Kasumi-1 (cell line): ENCODE measurements at regions not wholly inside any gene's neighbourhood (a gene's known extent, or its start where the extent isn't known, plus 50 kb on each side); places are given as distances from the start of the nearest gene placed in this dataset.

ENCODE experiments used
- DNase-seq, 2 experiments: peaks; one replicate each; lab custom pipeline; 2025; lab: John Stamatoyannopoulos, UW

DNA sequence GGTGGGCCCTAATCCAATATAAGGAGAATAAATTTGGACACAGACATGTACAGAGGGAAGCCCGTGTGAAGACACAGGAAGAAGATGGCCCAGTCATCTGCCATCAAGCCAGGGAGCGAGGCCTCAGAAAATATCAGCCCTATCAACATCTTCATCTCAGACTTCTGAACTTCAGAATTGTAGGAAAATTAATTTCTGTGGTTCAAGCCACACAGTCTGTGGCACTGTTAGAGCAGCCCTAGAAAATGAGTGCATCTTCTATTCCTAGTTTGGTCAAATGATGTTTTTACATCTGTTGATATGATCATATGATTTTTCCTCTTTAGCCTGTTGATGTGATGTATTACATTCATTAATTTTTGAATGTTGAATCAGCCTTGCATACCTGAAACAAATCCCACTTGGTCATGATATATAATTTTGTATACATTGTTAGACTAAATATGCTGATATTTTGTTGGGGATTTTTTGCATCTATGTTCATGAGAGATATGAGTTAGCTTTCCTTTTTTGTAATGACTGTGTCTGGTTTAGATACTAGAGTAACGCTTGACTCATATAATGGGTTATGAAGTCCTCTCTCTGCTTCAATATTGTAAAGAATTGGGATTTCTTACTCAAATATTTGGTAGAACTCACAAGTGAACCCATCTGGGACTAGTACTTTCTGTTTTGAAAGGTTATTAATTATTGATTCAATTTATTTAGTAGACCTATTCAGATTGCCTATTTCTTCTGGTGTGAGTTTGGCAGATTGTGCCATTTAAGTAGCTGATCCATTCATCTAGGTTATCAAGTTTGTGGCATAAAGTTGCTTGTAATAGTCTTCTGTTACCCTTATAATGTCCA, 451.4 kb downstream of the EIPR1 start:
- no peak for DNase-seq

- DNase-seq: no peak
Measured at GRCh38 chr2:2922156-2922555, 455.5 kb downstream of the EIPR1 start.

GRCh38 chr2:2921011-2921720, 456.5 kb downstream of the EIPR1 start:
- DNase-seq: no peak

GRCh38 chr2:2919574-2920365, 457.8 kb downstream of the EIPR1 start:
- no peak for DNase-seq

- DNase-seq: no peak
Measured at GRCh38 chr2:2919026-2919425, 458.6 kb downstream of the EIPR1 start.

DNA sequence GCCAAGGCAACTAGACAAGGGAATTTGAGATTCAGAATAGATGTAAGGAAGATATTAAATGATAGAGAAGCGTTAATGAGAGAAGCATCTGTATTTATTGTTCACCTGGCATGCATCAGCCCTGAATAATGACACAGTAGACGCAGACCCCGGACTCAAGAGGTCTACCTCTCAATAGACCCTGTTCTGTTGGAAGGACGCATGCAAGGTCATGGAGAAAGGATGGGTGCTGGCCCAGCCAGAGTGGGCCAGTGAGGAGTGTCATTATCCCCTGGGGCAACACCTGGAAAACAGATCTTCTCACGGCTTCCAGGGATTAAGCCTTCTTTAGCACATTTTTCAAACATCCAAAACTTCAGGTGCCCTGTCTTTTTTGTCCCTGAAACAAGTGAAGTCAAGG, 461.0 kb downstream of the EIPR1 start:
- DNase-seq: no peak

- no peak for DNase-seq
Measured at GRCh38 chr2:2914252-2914651, 463.4 kb downstream of the EIPR1 start.

DNA sequence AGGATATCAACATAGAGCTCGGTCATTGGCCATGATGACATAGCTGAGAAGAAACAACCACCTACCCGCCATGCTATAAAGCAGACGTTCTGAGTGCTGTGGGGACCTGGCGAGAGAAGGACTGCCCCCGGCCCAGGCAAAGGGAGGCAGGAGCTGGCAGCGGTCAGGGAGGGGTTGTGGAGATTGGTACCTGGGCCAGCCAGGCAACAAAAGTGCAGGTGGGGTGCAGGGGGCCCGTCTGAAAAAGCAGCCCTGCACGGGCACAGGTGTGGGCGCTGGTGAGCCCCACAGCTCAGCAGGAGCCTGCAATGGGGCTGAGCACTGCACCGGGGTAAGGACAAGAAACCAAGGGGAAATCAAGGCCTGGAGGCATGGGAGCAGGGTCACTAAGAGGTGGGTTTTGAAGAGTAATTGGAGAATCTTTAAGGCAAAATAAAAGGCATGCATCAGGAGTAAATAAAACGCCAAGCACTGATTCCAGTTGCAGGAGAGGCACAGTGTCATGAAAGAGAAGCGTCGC, 464.0 kb downstream of the EIPR1 start:
- no peak for DNase-seq

GRCh38 chr2:2912731-2913130, 464.9 kb downstream of the EIPR1 start:
- no peak for DNase-seq

GRCh38 chr2:2912293-2912692, 465.3 kb downstream of the EIPR1 start:
- DNase-seq: no peak

- no peak for DNase-seq
Measured at GRCh38 chr2:2910259-2910658, 467.4 kb downstream of the EIPR1 start.

GRCh38 chr2:2909086-2910035, 468.3 kb downstream of the EIPR1 start:
- DNase-seq: no peak

DNA sequence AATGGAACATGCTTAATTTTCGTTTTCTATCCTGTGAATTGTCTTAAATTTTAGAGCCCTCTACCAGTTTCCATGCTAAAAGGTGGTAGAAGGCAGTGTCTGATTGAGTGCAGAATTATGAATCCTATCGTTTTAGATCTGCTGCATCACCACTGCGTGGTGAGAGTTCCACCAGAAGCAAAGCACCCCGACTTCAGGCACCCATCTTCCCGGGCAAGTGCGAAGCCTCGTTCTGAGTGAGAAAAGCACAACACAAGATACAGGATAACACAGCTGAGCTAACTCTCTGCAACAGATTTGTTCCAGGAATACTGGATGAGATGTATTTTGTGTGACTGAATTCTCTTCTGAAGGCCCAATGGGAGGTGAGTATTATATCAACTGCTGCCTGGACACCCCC, 471.5 kb downstream of the EIPR1 start:
- no peak for DNase-seq

DNA sequence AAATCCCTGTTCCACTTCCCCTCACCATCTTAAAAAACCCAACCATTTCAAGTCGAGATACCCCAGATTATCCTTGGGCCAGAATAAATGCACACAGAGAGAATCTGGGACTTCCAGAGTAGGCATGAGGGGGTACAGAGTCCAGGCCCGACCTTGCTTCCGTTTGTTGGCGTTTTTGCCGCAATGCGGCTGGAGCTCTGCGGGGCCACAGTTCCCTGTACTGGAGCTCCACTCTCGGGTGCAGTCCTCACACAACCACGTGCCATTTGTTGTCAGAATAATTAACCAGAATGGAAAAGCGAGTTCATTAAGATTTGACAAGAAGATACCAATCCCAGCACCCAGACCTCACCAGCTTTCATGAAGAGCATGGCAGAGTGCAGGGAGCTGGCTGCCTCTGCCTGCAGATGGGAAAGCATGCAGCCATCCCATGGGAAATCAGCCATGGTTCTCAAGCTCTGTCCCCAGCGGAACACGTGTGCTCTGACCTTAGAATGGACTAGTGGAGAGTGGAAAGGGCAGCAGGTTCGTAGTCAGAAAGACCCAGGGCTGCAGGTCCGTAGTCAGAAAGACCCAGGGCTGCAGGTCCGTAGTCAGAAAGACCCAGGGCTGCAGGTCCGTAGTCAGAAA, 472.8 kb downstream of the EIPR1 start:
- no peak for DNase-seq

DNA sequence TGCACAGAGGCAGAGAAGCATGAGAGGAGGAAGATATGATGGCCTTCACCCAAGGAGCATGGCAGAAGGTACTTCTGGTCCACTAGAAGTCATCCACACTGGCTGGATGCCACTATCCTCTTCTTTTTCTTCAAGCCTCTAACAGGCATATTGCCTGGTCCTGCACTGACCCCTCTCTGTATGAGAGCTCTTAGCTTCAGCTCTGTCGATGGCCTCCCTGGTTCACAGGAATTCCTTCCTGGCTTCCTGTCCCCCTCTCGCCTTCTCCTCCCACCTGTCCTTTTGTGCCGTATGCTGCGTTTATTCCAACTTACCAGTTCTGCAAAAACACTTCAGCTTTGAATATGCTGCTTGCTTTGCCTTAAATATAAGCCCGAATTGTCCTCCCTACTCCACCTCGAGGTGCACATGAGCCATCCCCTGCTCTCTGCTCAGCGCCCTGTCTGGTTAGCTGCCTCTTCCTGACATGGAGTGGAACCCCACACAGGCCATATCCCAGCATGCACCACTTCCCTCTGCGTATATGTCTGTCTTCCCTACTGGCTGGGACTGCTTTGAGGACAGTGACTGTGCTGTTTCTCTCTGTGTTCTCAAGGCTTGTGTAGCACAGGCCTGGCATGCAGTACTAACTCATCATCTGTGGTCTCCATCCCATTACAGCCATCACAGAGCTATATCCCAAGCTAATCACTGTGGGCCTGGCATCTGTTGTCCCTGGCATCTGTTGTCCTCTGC, 474.9 kb downstream of the EIPR1 start:
- no peak for DNase-seq

GRCh38 chr2:2901384-2902345, 476.0 kb downstream of the EIPR1 start:
- no peak for DNase-seq

DNA sequence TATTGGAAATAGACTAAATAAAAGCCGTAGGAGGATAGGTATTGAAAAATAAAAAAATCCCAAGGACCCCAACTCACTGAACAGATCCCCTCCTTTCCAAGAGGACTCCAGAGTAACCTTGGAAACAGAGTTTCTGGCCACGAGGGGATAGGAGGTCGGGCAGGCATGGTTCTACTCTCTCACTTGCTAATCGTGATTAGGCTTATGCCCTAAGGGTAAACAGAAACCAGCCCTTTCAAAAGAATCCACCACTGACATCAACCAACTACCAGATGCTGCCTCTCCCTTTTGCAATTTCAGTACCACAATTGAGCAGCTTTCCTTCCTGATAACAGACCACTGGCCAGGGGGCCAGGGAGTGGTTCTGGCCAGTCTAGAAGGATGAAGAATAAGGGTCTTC, 477.8 kb downstream of the EIPR1 start:
- DNase-seq: no peak

DNA sequence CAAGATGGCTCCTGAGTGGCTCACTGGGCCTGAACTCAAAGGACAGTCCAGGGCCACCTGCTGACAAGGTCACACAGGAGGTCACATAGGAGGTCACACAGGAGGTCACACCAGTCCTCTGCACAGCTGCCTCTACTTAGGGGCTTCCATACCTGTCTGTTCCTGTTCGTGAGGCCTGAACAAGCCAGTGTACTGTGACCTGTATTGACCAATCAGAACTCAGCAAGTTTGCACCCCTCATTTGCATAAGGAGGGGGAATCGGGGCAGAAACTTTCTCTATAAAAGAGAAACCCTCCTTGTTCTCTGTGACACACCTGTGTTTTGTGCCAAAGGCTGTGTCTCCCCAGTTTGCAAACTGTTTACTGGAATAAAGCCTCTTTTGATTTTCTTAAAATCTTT, 478.9 kb downstream of the EIPR1 start:
- no peak for DNase-seq

- no peak for DNase-seq
Measured at GRCh38 chr2:2896643-2897042, 481.0 kb downstream of the EIPR1 start.
